SU-DHL-6 (cell line): ENCODE measurements at regions not wholly inside any gene's neighbourhood (a gene's known extent, or its start where the extent isn't known, plus 50 kb on each side); places are given as distances from the start of the nearest gene placed in this dataset.

ENCODE experiments used
- H2AFZ ChIP-seq: fragments of 200-600 bp; sonication (generic); 2 replicates; pipeline ENCODE4 v1.6.1; 2014; ENCODE audit warnings: low read depth, mild to moderate bottlenecking, moderate library complexity, mixed read lengths, antibody characterized with exemption, low read length; ENCODE audit not compliant: severe bottlenecking
- H3F3A ChIP-seq: fragments of 200-600 bp; shearing (Covaris generic); 2 replicates; pipeline ENCODE4 v1.6.0; 2016; ENCODE audit warnings: antibody characterized with exemption, mild to moderate bottlenecking; ENCODE audit not compliant: insufficient read depth
- H3K27ac ChIP-seq: fragments of 200-600 bp; sonication (generic); 2 replicates; pipeline ENCODE4 v1.5.1; 2016; ENCODE audit warnings: low read depth, mild to moderate bottlenecking, low read length, moderate library complexity, mixed read lengths
- H3K27me3 ChIP-seq: fragments of 200-600 bp; sonication (generic), shearing (Covaris generic); 2 replicates; pipeline ENCODE4 v1.6.0; 2014; ENCODE audit warnings: mild to moderate bottlenecking, low read length
- H3K36me3 ChIP-seq: fragments of 200-600 bp; sonication (generic); 2 replicates; pipeline ENCODE4 v1.6.1; 2014; ENCODE audit warnings: mild to moderate bottlenecking, low read length, mixed read lengths
- H3K4me2 ChIP-seq: fragments of 300-600, 200-600 bp; shearing (Covaris generic), sonication (generic); 2 replicates; pipeline ENCODE4 v1.6.0; 2014; ENCODE audit warnings: low read length, low read depth, mild to moderate bottlenecking; ENCODE audit not compliant: poor library complexity, severe bottlenecking
- H3K4me3 ChIP-seq: fragments of 200-600 bp; sonication (generic); 2 replicates; pipeline ENCODE4 v1.5.1; 2014; ENCODE audit warnings: antibody characterized with exemption, low read length, mild to moderate bottlenecking, mixed read lengths; ENCODE audit not compliant: insufficient read depth, poor library complexity, severe bottlenecking
- H3K79me2 ChIP-seq: fragments of 200-600 bp; sonication (generic); 2 replicates; pipeline ENCODE4 v1.6.1; 2014; ENCODE audit warnings: mild to moderate bottlenecking, low read length, moderate library complexity; ENCODE audit not compliant: insufficient read depth
- H3K9ac ChIP-seq: fragments of 200-600 bp; sonication (generic); 2 replicates; pipeline ENCODE4 v1.7.0; 2014; ENCODE audit warnings: mild to moderate bottlenecking, low read length
- H3K9me2 ChIP-seq: fragments of 200-600 bp; sonication (generic); replicated peaks from 2 replicates; pipeline ENCODE4 v1.6.1; 2014; ENCODE audit warnings: low read length; ENCODE audit not compliant: insufficient read depth
- H3K9me3 ChIP-seq: fragments of 200-600 bp; sonication (generic); 2 replicates; pipeline ENCODE4 v1.6.1; 2014; ENCODE audit warnings: low read length, mixed read lengths; ENCODE audit not compliant: insufficient read depth
- H4K20me1 ChIP-seq: fragments of 200-600 bp; sonication (generic); 2 replicates; pipeline ENCODE4 v1.6.1; 2014; ENCODE audit warnings: low read depth, mild to moderate bottlenecking, antibody characterized with exemption, low read length, moderate library complexity, mixed read lengths
- CTCF ChIP-seq: fragments of 200-600 bp; sonication (generic); IDR thresholded peaks from one replicate; pipeline ENCODE4 v1.5.1; 2017; ENCODE audit warnings: antibody characterized with exemption, mild to moderate bottlenecking, low read length, moderate library complexity; ENCODE audit not compliant: insufficient read depth, poor library complexity, severe bottlenecking
- EZH2phosphoT487 ChIP-seq: fragments of 200-600 bp; sonication (generic), shearing (Covaris generic); conservative IDR thresholded peaks from 2 replicates; pipeline ENCODE4 v1.6.1; 2018; ENCODE audit warnings: mild to moderate bottlenecking, antibody characterized with exemption, low read length, moderate library complexity, mixed read lengths

GRCh38 chr5:91639744-91640143, 256.6 kb upstream of the ARRDC3 start:
- no peaks in the 10 kb centered on the region for H3K9me2 ChIP-seq
- H3K9ac ChIP-seq, result no peak overlapping the region
- H3K79me2 ChIP-seq, result no peaks in the 10 kb centered on the region
- TF ChIP-seq CTCF (no peak), EZH2phosphoT487 (no peak)
- H3K4me2 ChIP-seq, result no peak overlapping the region
- H3K36me3 ChIP-seq, result no peaks in the 10 kb centered on the region
- H3K9me3 ChIP-seq, result no peaks in the 10 kb centered on the region
- H2AFZ ChIP-seq, result no peak overlapping the region
- no peaks in the 10 kb centered on the region for H3K27me3 ChIP-seq
- H3K27ac ChIP-seq, result no peak overlapping the region
- H3F3A ChIP-seq, result no peaks in the 10 kb centered on the region
- H4K20me1 ChIP-seq, result no peaks in the 10 kb centered on the region
- H3K4me3 ChIP-seq, result no peak overlapping the region

- no peaks in the 10 kb centered on the region for H4K20me1 ChIP-seq
- H3F3A ChIP-seq, result no peaks in the 10 kb centered on the region
- TF ChIP-seq CTCF (no peak), EZH2phosphoT487 (no peak)
- H3K27ac ChIP-seq, result no peak overlapping the region
- no peaks in the 10 kb centered on the region for H3K9me2 ChIP-seq
- no peaks in the 10 kb centered on the region for H3K36me3 ChIP-seq
- no peak overlapping the region for H3K4me3 ChIP-seq
- H2AFZ ChIP-seq, result no peak overlapping the region
- H3K4me2 ChIP-seq, result no peak overlapping the region
- no peak overlapping the region for H3K9ac ChIP-seq
- no peaks in the 10 kb centered on the region for H3K27me3 ChIP-seq
- H3K79me2 ChIP-seq, result no peaks in the 10 kb centered on the region
- no peaks in the 10 kb centered on the region for H3K9me3 ChIP-seq
Measured at GRCh38 chr5:91638010-91638409, 254.9 kb upstream of the ARRDC3 start.

- no peak overlapping the region for H3K27ac ChIP-seq
- no peak overlapping the region for H3K4me3 ChIP-seq
- H3K4me2 ChIP-seq, result no peak overlapping the region
- H3K9me2 ChIP-seq, result no peaks in the 10 kb centered on the region
- H3K9ac ChIP-seq, result no peak overlapping the region
- H3F3A ChIP-seq, result no peaks in the 10 kb centered on the region
- no peak for TF ChIP-seq EZH2phosphoT487
- no peak for TF ChIP-seq CTCF
- H3K79me2 ChIP-seq, result no peaks in the 10 kb centered on the region
- H3K9me3 ChIP-seq, result no peaks in the 10 kb centered on the region
- no peaks in the 10 kb centered on the region for H3K27me3 ChIP-seq
- no peaks in the 10 kb centered on the region for H4K20me1 ChIP-seq
- no peaks in the 10 kb centered on the region for H3K36me3 ChIP-seq
- H2AFZ ChIP-seq, result no peak overlapping the region
Measured at GRCh38 chr5:91635950-91636734, 253.0 kb upstream of the ARRDC3 start.
